ENCODE measurements at regions not wholly inside any gene's neighbourhood (a gene's known extent, or its start where the extent isn't known, plus 50 kb on each side); places are given as distances from the start of the nearest gene placed in this dataset.

DNA sequence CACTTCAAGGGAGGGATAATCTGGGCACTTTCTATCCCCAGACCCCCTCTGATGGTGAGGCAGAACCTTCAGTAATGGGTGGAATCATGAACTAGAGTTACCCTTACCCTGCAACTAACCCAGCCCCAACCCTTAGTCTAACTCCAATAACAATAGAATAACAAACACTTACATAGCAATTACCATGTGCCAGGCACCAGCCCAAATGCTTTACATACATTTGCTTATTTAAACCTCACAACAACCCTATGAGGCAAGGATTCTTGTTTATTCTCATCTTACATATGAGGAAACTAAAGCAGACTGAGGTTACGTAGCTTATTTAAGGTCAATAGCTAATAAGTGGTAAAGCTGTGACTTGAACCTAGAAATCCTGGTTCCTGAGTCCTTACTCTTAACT lies 132.8 kb downstream of the CYP26B1 start:
- Histone ChIP-seq H3K4me3 (no peak overlapping the region), H3K36me3 (no peaks in the 10 kb centered on the region), H3K27ac (no peak overlapping the region), H3K27me3 (replicated peaks; ENCODE audit: insufficient read depth) (no peaks in the 10 kb centered on the region), H3K9me3 (no peaks in the 10 kb centered on the region), H3K4me1 (replicated peaks) (no peaks in the 10 kb centered on the region)
- whole genome bisulfite sequencing = 81% methylated on average over 1 of the region's 1 CpG
- intact Hi-C loops (cut with DNase I) = no loop called here
- DNase-seq (ENCODE audit: low spot score) = no peak
- TF ChIP-seq POLR2A (IDR thresholded peaks at IDR 0.05) (no peak), POLR2AphosphoS5 (IDR thresholded peaks at IDR 0.05) (no peak), CTCF (IDR thresholded peaks at IDR 0.05) (no peak)

GRCh38 chr2:72013726-72014125 lies 133.9 kb downstream of the CYP26B1 start:
- WGBS = 95% methylated on average over 6 of the region's 6 CpGs
- no peak overlapping the region for H3K4me3 ChIP-seq
- H3K4me1 ChIP-seq (replicated peaks) = no peaks in the 10 kb centered on the region
- no peaks in the 10 kb centered on the region for H3K36me3 ChIP-seq
- H3K9me3 ChIP-seq = no peaks in the 10 kb centered on the region
- TF ChIP-seq POLR2AphosphoS5 (IDR thresholded peaks at IDR 0.05) (no peak), POLR2A (IDR thresholded peaks at IDR 0.05) (no peak), CTCF (IDR thresholded peaks at IDR 0.05) (no peak)
- H3K27me3 ChIP-seq (replicated peaks; ENCODE audit: insufficient read depth) = no peaks in the 10 kb centered on the region
- H3K27ac ChIP-seq = no peak overlapping the region
- DNase-seq (ENCODE audit: low spot score) = no peak
- intact Hi-C loops (cut with DNase I) = no loop called here

- no peak overlapping the region for H3K27ac ChIP-seq
- H3K36me3 ChIP-seq = no peaks in the 10 kb centered on the region
- H3K9me3 ChIP-seq = no peaks in the 10 kb centered on the region
- intact Hi-C loops (cut with DNase I) = no loop called here
- no peaks in the 10 kb centered on the region for H3K27me3 ChIP-seq (replicated peaks; ENCODE audit: insufficient read depth)
- TF ChIP-seq CTCF (IDR thresholded peaks at IDR 0.05) (no peak), POLR2A (IDR thresholded peaks at IDR 0.05) (no peak), POLR2AphosphoS5 (IDR thresholded peaks at IDR 0.05) (no peak)
- WGBS = 82% methylated on average over 9 of the region's 9 CpGs
- no peak for DNase-seq (ENCODE audit: low spot score)
- no peak overlapping the region for H3K4me3 ChIP-seq
- H3K4me1 ChIP-seq (replicated peaks) = no peaks in the 10 kb centered on the region
Observed at GRCh38 chr2:72012886-72013574, 134.6 kb downstream of the CYP26B1 start.

GRCh38 chr2:72011791-72012190 lies 135.9 kb downstream of the CYP26B1 start:
- no peaks in the 10 kb centered on the region for H3K4me1 ChIP-seq (replicated peaks)
- H3K27me3 ChIP-seq (replicated peaks; ENCODE audit: insufficient read depth) = no peaks in the 10 kb centered on the region
- WGBS = 73% methylated on average over 6 of the region's 6 CpGs
- no peak overlapping the region for H3K27ac ChIP-seq
- TF ChIP-seq POLR2A (IDR thresholded peaks at IDR 0.05) (no peak), POLR2AphosphoS5 (IDR thresholded peaks at IDR 0.05) (no peak), CTCF (IDR thresholded peaks at IDR 0.05) (no peak)
- intact Hi-C loops (cut with DNase I) = no loop called here
- no peak for DNase-seq (ENCODE audit: low spot score)
- no peaks in the 10 kb centered on the region for H3K9me3 ChIP-seq
- no peaks in the 10 kb centered on the region for H3K36me3 ChIP-seq
- no peak overlapping the region for H3K4me3 ChIP-seq

DNA sequence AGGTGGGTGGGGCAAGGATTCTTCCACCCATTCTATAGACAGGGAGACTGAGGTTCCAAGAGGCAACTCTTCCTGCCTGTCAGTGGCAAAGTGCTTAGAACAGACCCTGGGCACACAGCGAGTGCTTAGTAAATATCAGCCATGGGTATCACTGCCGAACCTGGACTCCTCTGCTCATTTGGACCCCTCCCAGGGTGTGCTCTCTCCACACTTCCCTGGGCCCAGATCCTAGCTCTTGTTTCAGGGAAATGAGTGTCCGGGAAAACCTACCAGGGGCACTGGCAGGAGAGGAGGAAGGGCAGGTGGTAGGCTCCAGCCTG lies 136.3 kb downstream of the CYP26B1 start:
- 86% methylated on average over 3 of the region's 3 CpGs for WGBS

More for the DNA sequence above, 136.3 kb downstream of the CYP26B1 start:
- H3K36me3 ChIP-seq = no peaks in the 10 kb centered on the region
- H3K9me3 ChIP-seq = no peaks in the 10 kb centered on the region
- no peak for DNase-seq (ENCODE audit: low spot score)
- TF ChIP-seq POLR2AphosphoS5 (IDR thresholded peaks at IDR 0.05) (no peak), CTCF (IDR thresholded peaks at IDR 0.05) (no peak), POLR2A (IDR thresholded peaks at IDR 0.05) (no peak)
- no peaks in the 10 kb centered on the region for H3K4me1 ChIP-seq (replicated peaks)
- no peak overlapping the region for H3K4me3 ChIP-seq
- H3K27me3 ChIP-seq (replicated peaks; ENCODE audit: insufficient read depth) = no peaks in the 10 kb centered on the region
- H3K27ac ChIP-seq = no peak overlapping the region
- intact Hi-C loops (cut with DNase I) = no loop called here

Data from prostate gland (tissue), 2 donors.